GM12892 (cell line): ENCODE measurements at regions not wholly inside any gene's neighbourhood (a gene's known extent, or its start where the extent isn't known, plus 50 kb on each side); places are given as distances from the start of the nearest gene placed in this dataset.

Experiments used
- DNase-seq: peaks from one replicate; pipeline ENCODE4 v3.0.0; 2011; ENCODE audit not compliant: insufficient read length
- FAIRE-seq: peaks from 2 replicates; lab custom pipeline; 2011; peaks lifted over from hg19 to GRCh38; lab: Jason Lieb, UNC
- POLR2A ChIP-seq: IDR thresholded peaks from 2 replicates; pipeline ENCODE4 v1.6.1; 2011; ENCODE audit warnings: low read depth, low read length, control low read depth
- POLR2AphosphoS5 ChIP-seq: IDR thresholded peaks from 2 replicates; pipeline ENCODE4 v1.6.1; 2011; ENCODE audit warnings: low read depth, low read length, control low read depth
- TAF1 ChIP-seq: IDR thresholded peaks from 2 replicates; pipeline ENCODE4 v1.6.1; 2011; ENCODE audit warnings: low read depth, mild to moderate bottlenecking, control low read depth, low read length, borderline replicate concordance

GRCh38 chr2:217387776-217388387 is 528.0 kb upstream of the TNP1 start:
- no peak for FAIRE-seq
- no peak for TF ChIP-seq POLR2A
- TF ChIP-seq POLR2AphosphoS5, result no peak
- no peak for TF ChIP-seq TAF1
- no peak for DNase-seq

GRCh38 chr2:217386041-217386440 is 526.2 kb upstream of the TNP1 start:
- no peak for DNase-seq
- no peak for FAIRE-seq
- TF ChIP-seq TAF1, result no peak
- no peak for TF ChIP-seq POLR2AphosphoS5
- TF ChIP-seq POLR2A, result no peak

GRCh38 chr2:217383620-217384019 is 523.8 kb upstream of the TNP1 start:
- DNase-seq, result no peak
- no peak for TF ChIP-seq TAF1
- no peak for TF ChIP-seq POLR2AphosphoS5
- no peak for TF ChIP-seq POLR2A
- FAIRE-seq, result no peak

- FAIRE-seq (no peak), DNase-seq (no peak)
- TF ChIP-seq TAF1, result no peak
- TF ChIP-seq POLR2A, result no peak
- TF ChIP-seq POLR2AphosphoS5, result no peak
These were observed 522.9 kb upstream of the TNP1 start for GRCh38 chr2:217382794-217383193.

GRCh38 chr2:217379807-217380206 is 519.9 kb upstream of the TNP1 start:
- TF ChIP-seq POLR2A (no peak), TAF1 (no peak), POLR2AphosphoS5 (no peak)
- FAIRE-seq (no peak), DNase-seq (no peak)

GRCh38 chr2:217372794-217373193 is 512.9 kb upstream of the TNP1 start:
- no peak for FAIRE-seq
- no peak for TF ChIP-seq POLR2A
- no peak for TF ChIP-seq TAF1
- TF ChIP-seq POLR2AphosphoS5, result no peak
- no peak for DNase-seq

GRCh38 chr2:217371781-217372213 is 511.9 kb upstream of the TNP1 start:
- FAIRE-seq (no peak), DNase-seq (no peak)
- TF ChIP-seq TAF1 (no peak), POLR2AphosphoS5 (no peak), POLR2A (no peak)

GRCh38 chr2:217370391-217370790 is 510.5 kb upstream of the TNP1 start:
- TF ChIP-seq POLR2A, result no peak
- TF ChIP-seq TAF1, result no peak
- no peak for TF ChIP-seq POLR2AphosphoS5
- no peak for DNase-seq
- no peak for FAIRE-seq

- DNase-seq (no peak), FAIRE-seq (no peak)
- TF ChIP-seq TAF1, result no peak
- TF ChIP-seq POLR2A, result no peak
- TF ChIP-seq POLR2AphosphoS5, result no peak
These were observed 507.6 kb upstream of the TNP1 start for GRCh38 chr2:217367464-217367863.

GRCh38 chr2:217366966-217367365 is 507.1 kb upstream of the TNP1 start:
- FAIRE-seq (no peak), DNase-seq (no peak)
- TF ChIP-seq POLR2A (no peak), TAF1 (no peak), POLR2AphosphoS5 (no peak)

GRCh38 chr2:217366266-217366895 is 506.5 kb upstream of the TNP1 start:
- DNase-seq (no peak), FAIRE-seq (no peak)
- no peak for TF ChIP-seq POLR2A
- TF ChIP-seq TAF1, result no peak
- TF ChIP-seq POLR2AphosphoS5, result no peak

- TF ChIP-seq POLR2A (no peak), TAF1 (no peak), POLR2AphosphoS5 (no peak)
- no peak for FAIRE-seq
- no peak for DNase-seq
These were observed 505.8 kb upstream of the TNP1 start for GRCh38 chr2:217365656-217366055.
